ENCODE measurements at regions not wholly inside any gene's neighbourhood (a gene's known extent, or its start where the extent isn't known, plus 50 kb on each side); places are given as distances from the start of the nearest gene placed in this dataset.

DNA sequence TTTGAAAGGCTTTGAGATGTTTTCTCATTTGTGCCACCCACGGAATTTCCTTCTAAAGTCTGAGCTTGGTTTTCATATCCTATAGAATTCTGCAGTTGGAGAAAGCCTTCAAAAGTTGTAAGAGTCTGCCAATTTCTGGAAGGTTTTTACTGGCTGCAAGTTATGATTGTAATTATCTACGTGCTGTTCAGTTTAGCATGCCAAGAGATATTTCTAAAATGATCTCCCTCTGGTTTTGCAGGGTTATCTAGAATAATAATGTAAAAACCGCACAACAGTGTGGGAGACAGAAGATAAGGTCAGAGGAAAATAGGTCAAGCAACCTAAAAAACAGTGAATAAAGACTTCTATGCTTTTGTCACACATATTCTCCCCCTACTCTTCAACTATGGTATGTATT is 69.3 kb downstream of the MTERF1 start:
- TF ChIP-seq, protein P1, sequence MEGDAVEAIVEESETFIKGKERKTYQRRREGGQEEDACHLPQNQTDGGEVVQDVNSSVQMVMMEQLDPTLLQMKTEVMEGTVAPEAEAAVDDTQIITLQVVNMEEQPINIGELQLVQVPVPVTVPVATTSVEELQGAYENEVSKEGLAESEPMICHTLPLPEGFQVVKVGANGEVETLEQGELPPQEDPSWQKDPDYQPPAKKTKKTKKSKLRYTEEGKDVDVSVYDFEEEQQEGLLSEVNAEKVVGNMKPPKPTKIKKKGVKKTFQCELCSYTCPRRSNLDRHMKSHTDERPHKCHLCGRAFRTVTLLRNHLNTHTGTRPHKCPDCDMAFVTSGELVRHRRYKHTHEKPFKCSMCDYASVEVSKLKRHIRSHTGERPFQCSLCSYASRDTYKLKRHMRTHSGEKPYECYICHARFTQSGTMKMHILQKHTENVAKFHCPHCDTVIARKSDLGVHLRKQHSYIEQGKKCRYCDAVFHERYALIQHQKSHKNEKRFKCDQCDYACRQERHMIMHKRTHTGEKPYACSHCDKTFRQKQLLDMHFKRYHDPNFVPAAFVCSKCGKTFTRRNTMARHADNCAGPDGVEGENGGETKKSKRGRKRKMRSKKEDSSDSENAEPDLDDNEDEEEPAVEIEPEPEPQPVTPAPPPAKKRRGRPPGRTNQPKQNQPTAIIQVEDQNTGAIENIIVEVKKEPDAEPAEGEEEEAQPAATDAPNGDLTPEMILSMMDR (conservative IDR thresholded peaks at IDR 0.05; ENCODE audit: low read length): no peak
- no peak for TF ChIP-seq EZH2phosphoT487 (IDR thresholded peaks at IDR 0.05; ENCODE audit: borderline replicate concordance)
- Histone ChIP-seq H3F3A (ENCODE audit: low read depth) (no peaks in the 10 kb centered on the region), H4K20me1 (ENCODE audit: insufficient read depth, low read length, poor library complexity, severe bottlenecking) (no peaks in the 10 kb centered on the region), H3K4me1 (ENCODE audit: insufficient read depth, low read length, poor library complexity, severe bottlenecking) (no peaks in the 10 kb centered on the region), H3K4me2 (ENCODE audit: low read depth, low read length, poor library complexity, severe bottlenecking) (no peak overlapping the region), H3K9me3 (ENCODE audit: insufficient read depth, low read depth, low read length) (no peaks in the 10 kb centered on the region), H3K9me2 (replicated peaks; ENCODE audit: low read depth, low read length) (no peaks in the 10 kb centered on the region), H2AFZ (ENCODE audit: low read length) (no peak overlapping the region), H3K27me3 (ENCODE audit: insufficient read depth, low read length, poor library complexity, severe bottlenecking) (no peaks in the 10 kb centered on the region), H3K79me2 (ENCODE audit: insufficient read depth, low read length) (no peaks in the 10 kb centered on the region), H3K9ac (ENCODE audit: low read depth, low read length, poor library complexity, severe bottlenecking) (no peak overlapping the region), H3K4me3 (ENCODE audit: low read length, poor library complexity, severe bottlenecking) (no peak overlapping the region), H3K36me3 (ENCODE audit: insufficient read depth, low read length) (no peaks in the 10 kb centered on the region)

DNA sequence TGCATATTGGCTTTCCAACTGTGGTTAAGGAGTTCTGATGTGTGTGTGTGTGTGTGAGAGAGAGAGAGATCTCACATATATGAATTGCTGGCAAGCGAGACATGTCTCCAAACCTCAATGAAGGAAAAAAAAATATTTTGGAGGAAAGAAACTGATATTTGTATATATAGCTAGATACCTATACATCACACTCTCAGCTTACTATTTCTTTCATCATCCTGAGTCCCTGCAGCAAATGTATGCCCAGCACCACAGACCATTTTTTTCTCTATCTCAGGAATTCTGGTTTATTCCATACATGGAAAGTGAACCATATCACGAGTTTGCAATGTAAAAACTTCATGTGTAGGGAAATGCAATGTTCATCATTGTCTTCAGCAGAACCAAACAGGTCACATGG is 68.9 kb downstream of the MTERF1 start:
- no peaks in the 10 kb centered on the region for H3F3A ChIP-seq (ENCODE audit: low read depth)
- H3K4me1 ChIP-seq (ENCODE audit: insufficient read depth, low read length, poor library complexity, severe bottlenecking): no peaks in the 10 kb centered on the region
- no peaks in the 10 kb centered on the region for H4K20me1 ChIP-seq (ENCODE audit: insufficient read depth, low read length, poor library complexity, severe bottlenecking)
- no peaks in the 10 kb centered on the region for H3K79me2 ChIP-seq (ENCODE audit: insufficient read depth, low read length)
- no peak overlapping the region for H2AFZ ChIP-seq (ENCODE audit: low read length)
- no peak overlapping the region for H3K4me2 ChIP-seq (ENCODE audit: low read depth, low read length, poor library complexity, severe bottlenecking)
- H3K9me2 ChIP-seq (replicated peaks; ENCODE audit: low read depth, low read length): no peaks in the 10 kb centered on the region
- H3K36me3 ChIP-seq (ENCODE audit: insufficient read depth, low read length): no peaks in the 10 kb centered on the region
- H3K4me3 ChIP-seq (ENCODE audit: low read length, poor library complexity, severe bottlenecking): no peak overlapping the region
- no peak for TF ChIP-seq EZH2phosphoT487 (IDR thresholded peaks at IDR 0.05; ENCODE audit: borderline replicate concordance)
- TF ChIP-seq, protein P1 (conservative IDR thresholded peaks at IDR 0.05; ENCODE audit: low read length): no peak
- no peaks in the 10 kb centered on the region for H3K27me3 ChIP-seq (ENCODE audit: insufficient read depth, low read length, poor library complexity, severe bottlenecking)
- H3K9ac ChIP-seq (ENCODE audit: low read depth, low read length, poor library complexity, severe bottlenecking): no peak overlapping the region
- no peaks in the 10 kb centered on the region for H3K9me3 ChIP-seq (ENCODE audit: insufficient read depth, low read depth, low read length)

DNA sequence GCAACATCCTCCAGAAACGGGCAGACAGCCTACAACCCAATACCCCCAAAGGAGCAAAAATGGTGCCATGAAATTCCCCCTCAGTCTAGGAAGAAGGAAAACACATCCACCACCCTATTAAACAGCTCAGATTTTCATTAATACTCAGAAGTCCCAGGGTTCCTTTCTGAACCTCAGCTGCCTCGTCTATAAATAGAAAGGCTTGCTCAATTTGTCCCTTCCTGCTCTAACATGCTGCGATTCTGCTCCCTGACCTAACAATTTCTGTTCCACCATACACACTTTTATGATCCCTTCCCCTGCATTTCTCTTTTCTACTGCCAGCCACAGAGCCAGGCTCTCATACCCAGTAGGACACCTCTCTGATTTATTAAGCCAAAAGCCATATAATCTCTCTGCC is 68.1 kb downstream of the MTERF1 start:
- no peaks in the 10 kb centered on the region for H3K9me3 ChIP-seq (ENCODE audit: insufficient read depth, low read depth, low read length)
- TF ChIP-seq, protein P1 (conservative IDR thresholded peaks at IDR 0.05; ENCODE audit: low read length): no peak
- no peak for TF ChIP-seq EZH2phosphoT487 (IDR thresholded peaks at IDR 0.05; ENCODE audit: borderline replicate concordance)
- no peaks in the 10 kb centered on the region for H3K79me2 ChIP-seq (ENCODE audit: insufficient read depth, low read length)
- H3K36me3 ChIP-seq (ENCODE audit: insufficient read depth, low read length): no peaks in the 10 kb centered on the region
- no peak overlapping the region for H3K4me2 ChIP-seq (ENCODE audit: low read depth, low read length, poor library complexity, severe bottlenecking)
- no peaks in the 10 kb centered on the region for H3K4me1 ChIP-seq (ENCODE audit: insufficient read depth, low read length, poor library complexity, severe bottlenecking)
- no peak overlapping the region for H2AFZ ChIP-seq (ENCODE audit: low read length)
- H3K9ac ChIP-seq (ENCODE audit: low read depth, low read length, poor library complexity, severe bottlenecking): no peak overlapping the region
- no peaks in the 10 kb centered on the region for H3F3A ChIP-seq (ENCODE audit: low read depth)
- peaks cover 4% of the 10 kb centered on the region for H3K27me3 ChIP-seq (ENCODE audit: insufficient read depth, low read length, poor library complexity, severe bottlenecking)
- H3K4me3 ChIP-seq (ENCODE audit: low read length, poor library complexity, severe bottlenecking): no peak overlapping the region
- no peaks in the 10 kb centered on the region for H4K20me1 ChIP-seq (ENCODE audit: insufficient read depth, low read length, poor library complexity, severe bottlenecking)
- no peaks in the 10 kb centered on the region for H3K9me2 ChIP-seq (replicated peaks; ENCODE audit: low read depth, low read length)
